SK-N-MC (cell line): ENCODE measurements at regions not wholly inside any gene's neighbourhood (a gene's known extent, or its start where the extent isn't known, plus 50 kb on each side); places are given as distances from the start of the nearest gene placed in this dataset.

Experiments
- DNase-seq: peaks from one replicate; pipeline ENCODE4 v3.0.0-alpha.2; 2011; ENCODE audit warnings: low read depth, low spot score
- H3K27ac ChIP-seq: fragments of 200-600 bp; sonication (generic); 2 replicates; pipeline ENCODE4 v1.5.1; 2016; ENCODE audit warnings: mixed run types
- H3K36me3 ChIP-seq: fragments of 200-600 bp; sonication (generic); 2 replicates; pipeline ENCODE4 v1.6.1; 2017; ENCODE audit warnings: antibody characterized with exemption, low read length, mixed read lengths; ENCODE audit not compliant: insufficient read depth
- H3K4me3 ChIP-seq: fragments of 200-600 bp; sonication (generic); 2 replicates; pipeline ENCODE4 v1.5.1; 2016
- H3K9ac ChIP-seq: fragments of 200-600 bp; sonication (generic); 2 replicates; pipeline ENCODE4 v1.8.0; 2017; ENCODE audit warnings: mixed run types, mixed read lengths; ENCODE audit not compliant: insufficient read length
- H3K9me3 ChIP-seq: fragments of 200-600 bp; sonication (generic); 2 replicates; pipeline ENCODE4 v1.6.1; 2017; ENCODE audit warnings: low read depth, mild to moderate bottlenecking, antibody characterized with exemption, low read length, moderate library complexity, mixed read lengths
- EZH2 ChIP-seq: fragments of 200-600 bp; sonication (generic); IDR thresholded peaks from one replicate; pipeline ENCODE4 v1.6.1; 2017; ENCODE audit warnings: antibody characterized with exemption
- FOXP2 ChIP-seq: optimal IDR thresholded peaks from 2 replicates; pipeline ENCODE3; 2011; ENCODE audit warnings: mild to moderate bottlenecking, moderate library complexity; ENCODE audit not compliant: insufficient read depth; ENCODE audit errors: extremely low read length, control extremely low read depth
- POLR2AphosphoS5 ChIP-seq: IDR thresholded peaks from 2 replicates; pipeline ENCODE4 v1.6.1; 2012; ENCODE audit warnings: mild to moderate bottlenecking, low read depth, low read length, borderline replicate concordance

- TF ChIP-seq FOXP2, result no peak
- Histone ChIP-seq H3K36me3 (no peaks in the 10 kb centered on the region), H3K4me3 (no peak overlapping the region), H3K27ac (no peak overlapping the region), H3K9ac (no peak overlapping the region), H3K9me3 (no peaks in the 10 kb centered on the region)
- no peak for DNase-seq
Observed at GRCh38 chr1:225707824-225708223, 54.9 kb upstream of the ENAH start.

DNA sequence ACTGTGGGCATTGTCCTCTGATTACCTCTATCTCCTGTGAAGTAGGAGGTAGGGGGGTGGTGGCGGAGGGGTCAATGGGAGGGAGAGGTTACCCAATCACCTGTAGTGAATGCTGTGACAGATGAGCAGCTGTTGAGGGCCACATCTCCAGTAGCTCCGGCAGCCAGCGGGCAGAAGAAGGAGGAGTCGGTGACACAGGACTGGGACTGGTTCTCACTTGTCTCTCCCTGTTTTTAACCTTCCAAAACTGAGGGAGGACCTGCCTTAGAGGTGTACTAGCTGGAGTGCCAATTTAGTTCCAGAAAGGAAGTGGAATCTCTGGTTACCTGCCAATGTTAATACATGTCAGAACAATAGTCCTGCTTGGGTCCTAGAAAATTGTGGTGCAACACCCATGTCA, 56.2 kb upstream of the ENAH start:
- no peak for DNase-seq
- Histone ChIP-seq H3K9ac (no peak overlapping the region), H3K9me3 (no peaks in the 10 kb centered on the region), H3K4me3 (no peak overlapping the region), H3K27ac (no peak overlapping the region), H3K36me3 (no peaks in the 10 kb centered on the region)
- TF ChIP-seq FOXP2, result no peak

DNA sequence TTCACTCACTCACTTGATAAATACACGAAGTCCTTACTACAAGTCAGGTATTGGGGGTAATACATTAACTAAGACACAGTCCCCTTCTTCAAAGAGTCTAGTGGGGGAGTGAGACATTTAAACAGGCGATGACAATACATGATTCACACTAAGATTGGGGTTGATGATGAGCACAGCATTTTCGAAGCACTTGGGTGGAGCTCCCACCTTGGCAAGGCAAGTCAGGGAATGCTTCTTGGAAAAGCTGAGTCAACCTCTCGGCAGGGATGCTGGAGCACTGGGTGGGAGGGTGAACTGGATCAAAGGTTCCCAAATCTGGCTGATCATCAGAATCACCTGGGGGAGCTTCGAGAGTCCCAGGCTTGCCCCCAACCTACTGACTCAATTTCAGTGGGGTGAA, 57.9 kb upstream of the ENAH start:
- DNase-seq, result no peak
- no peaks in the 10 kb centered on the region for H3K9me3 ChIP-seq
- TF ChIP-seq FOXP2, result no peak
- TF ChIP-seq EZH2, result no peak
- TF ChIP-seq POLR2AphosphoS5, result no peak
- no peak overlapping the region for H3K27ac ChIP-seq
- no peak overlapping the region for H3K9ac ChIP-seq
- H3K4me3 ChIP-seq, result no peak overlapping the region
- no peaks in the 10 kb centered on the region for H3K36me3 ChIP-seq

GRCh38 chr1:225711236-225711937, 58.5 kb upstream of the ENAH start:
- no peak overlapping the region for H3K27ac ChIP-seq
- TF ChIP-seq EZH2 (no peak), POLR2AphosphoS5 (no peak), FOXP2 (no peak)
- H3K4me3 ChIP-seq, result no peak overlapping the region
- H3K9me3 ChIP-seq, result no peaks in the 10 kb centered on the region
- DNase-seq, result no peak
- no peak overlapping the region for H3K9ac ChIP-seq
- H3K36me3 ChIP-seq, result no peaks in the 10 kb centered on the region

DNA sequence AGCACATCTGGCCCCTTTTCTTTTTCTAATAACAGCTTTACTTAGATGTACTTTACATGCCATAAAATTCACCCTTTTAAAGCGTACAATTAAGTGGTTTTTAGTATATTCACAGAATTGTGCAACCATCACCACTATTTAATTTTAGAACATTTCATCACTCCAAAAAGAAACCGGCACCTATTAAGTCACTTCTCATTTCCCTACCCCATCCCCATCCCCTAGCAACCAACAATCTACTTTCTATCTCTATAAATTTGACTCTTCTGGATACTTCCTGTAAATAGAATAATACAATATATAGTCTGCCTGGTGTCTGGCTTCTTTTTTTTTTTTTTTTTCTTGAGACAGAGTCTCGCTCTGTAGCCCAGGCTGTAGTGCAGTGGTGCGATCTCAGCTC, 59.5 kb upstream of the ENAH start:
- no peaks in the 10 kb centered on the region for H3K36me3 ChIP-seq
- H3K9ac ChIP-seq, result no peak overlapping the region
- no peaks in the 10 kb centered on the region for H3K9me3 ChIP-seq
- peak; percentile 60 for DNase-seq
- no peak for TF ChIP-seq POLR2AphosphoS5
- no peak for TF ChIP-seq FOXP2
- no peak for TF ChIP-seq EZH2
- no peak overlapping the region for H3K27ac ChIP-seq
- no peak overlapping the region for H3K4me3 ChIP-seq

- TF ChIP-seq EZH2, result no peak
- TF ChIP-seq FOXP2, result no peak
- no peak for TF ChIP-seq POLR2AphosphoS5
- no peaks in the 10 kb centered on the region for H3K36me3 ChIP-seq
- no peak for DNase-seq
- H3K27ac ChIP-seq, result no peak overlapping the region
- H3K4me3 ChIP-seq, result no peak overlapping the region
- H3K9ac ChIP-seq, result no peak overlapping the region
- no peaks in the 10 kb centered on the region for H3K9me3 ChIP-seq
Observed at GRCh38 chr1:225713281-225713680, 60.4 kb upstream of the ENAH start.

DNA sequence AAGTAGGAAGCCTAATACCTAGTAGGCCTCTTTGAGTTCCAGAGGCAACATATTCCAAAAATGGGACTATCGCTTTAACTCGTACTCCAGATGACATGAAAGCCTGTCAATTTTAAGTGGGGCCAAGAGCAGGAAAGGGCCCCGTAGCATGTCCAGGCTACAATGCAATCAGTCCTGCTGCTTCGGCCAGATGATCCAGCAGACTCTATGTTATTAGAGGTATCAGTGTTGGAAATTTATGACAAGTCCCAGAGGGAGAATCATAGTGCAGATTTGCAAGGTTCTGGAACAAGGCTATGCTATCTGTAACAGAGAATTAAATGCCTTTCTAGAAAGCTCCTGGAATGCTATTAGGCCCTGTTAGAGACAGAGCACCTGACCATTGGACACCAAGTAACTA, 56.7 kb upstream of the SRP9 start:
- H3K9ac ChIP-seq, result no peak overlapping the region
- no peaks in the 10 kb centered on the region for H3K9me3 ChIP-seq
- no peak for TF ChIP-seq FOXP2
- no peak for TF ChIP-seq EZH2
- no peak for TF ChIP-seq POLR2AphosphoS5
- DNase-seq, result no peak
- no peaks in the 10 kb centered on the region for H3K36me3 ChIP-seq
- H3K27ac ChIP-seq, result no peak overlapping the region
- H3K4me3 ChIP-seq, result no peak overlapping the region

- TF ChIP-seq POLR2AphosphoS5 (no peak), FOXP2 (no peak), EZH2 (no peak)
- no peak overlapping the region for H3K9ac ChIP-seq
- DNase-seq, result no peak
Observed at GRCh38 chr1:225724251-225724650, 53.4 kb upstream of the SRP9 start.

More at GRCh38 chr1:225724251-225724650, 53.4 kb upstream of the SRP9 start:
- Histone ChIP-seq H3K27ac (no peak overlapping the region), H3K9me3 (no peaks in the 10 kb centered on the region), H3K36me3 (no peaks in the 10 kb centered on the region), H3K4me3 (no peak overlapping the region)
